Pulmonary artery endothelial cell (primary cell): ENCODE measurements at regions not wholly inside any gene's neighbourhood (a gene's known extent, or its start where the extent isn't known, plus 50 kb on each side); places are given as distances from the start of the nearest gene placed in this dataset.

Experiments
- DNase-seq: peaks from one replicate; pipeline ENCODE4 v3.0.0-alpha.2; 2011; ENCODE audit warnings: low read depth, low spot score

DNA sequence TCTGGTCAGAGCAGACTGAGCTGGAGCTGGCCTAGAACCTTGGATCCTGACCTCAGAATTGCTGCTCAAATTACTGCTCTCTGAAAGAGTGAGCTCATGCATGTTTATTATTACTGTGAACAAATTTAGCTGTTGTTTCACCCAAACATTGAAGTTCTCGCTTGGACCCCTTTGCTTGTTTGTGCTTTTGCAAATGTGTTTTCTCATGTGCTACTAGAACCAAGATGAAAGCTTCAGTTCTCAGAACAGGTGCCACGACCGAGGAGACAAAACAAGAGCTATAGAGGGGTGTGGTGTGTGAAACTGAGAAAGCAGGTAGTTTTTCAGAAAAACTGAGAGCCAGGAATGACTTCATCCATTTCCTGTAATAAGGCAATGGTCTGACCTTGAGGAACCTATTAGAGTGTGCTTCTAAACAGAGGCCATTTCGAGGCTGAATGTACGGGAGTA lies 50.0 kb upstream of the ESR1 start:
- no peak for DNase-seq
